ENCODE measurements at regions not wholly inside any gene's neighbourhood (a gene's known extent, or its start where the extent isn't known, plus 50 kb on each side); places are given as distances from the start of the nearest gene placed in this dataset.
"Not testable (repeated sequence)": the region's sequence is repeated elsewhere in the genome, so short reads cannot be mapped to it uniquely, and the experiment has no call there.

GRCh38 chr17:34039759-34040555, 215.1 kb upstream of the CCL2 start:
- not testable (repeated sequence) for DNase-seq

GRCh38 chr17:34045990-34046389, 209.1 kb upstream of the CCL2 start:
- no peak for DNase-seq

- no peak for DNase-seq
Measured at GRCh38 chr17:34051046-34051445, 204.0 kb upstream of the CCL2 start.

GRCh38 chr17:34054495-34054894, 200.6 kb upstream of the CCL2 start:
- no peak for DNase-seq

GRCh38 chr17:34055606-34056005, 199.5 kb upstream of the CCL2 start:
- DNase-seq = no peak

GRCh38 chr17:34059423-34060220, 195.5 kb upstream of the CCL2 start:
- DNase-seq = no peak

GRCh38 chr17:34066528-34066927, 188.6 kb upstream of the CCL2 start:
- no peak for DNase-seq

GRCh38 chr17:34067011-34067410, 188.1 kb upstream of the CCL2 start:
- DNase-seq = no peak

GRCh38 chr17:34068571-34068970, 186.5 kb upstream of the CCL2 start:
- DNase-seq = no peak

GRCh38 chr17:34070712-34071111, 184.4 kb upstream of the CCL2 start:
- DNase-seq = no peak

- no peak for DNase-seq
Measured at GRCh38 chr17:34071886-34072420, 183.1 kb upstream of the CCL2 start.

- DNase-seq = no peak
Measured at GRCh38 chr17:34075076-34075475, 180.0 kb upstream of the CCL2 start.

- no peak for DNase-seq
Measured at GRCh38 chr17:34076743-34077631, 178.1 kb upstream of the CCL2 start.

- DNase-seq = no peak
Measured at GRCh38 chr17:34081269-34081668, 173.8 kb upstream of the CCL2 start.

- no peak for DNase-seq
Measured at GRCh38 chr17:34082404-34082803, 172.7 kb upstream of the CCL2 start.

GRCh38 chr17:34089042-34089441, 166.0 kb upstream of the CCL2 start:
- not testable (repeated sequence) for DNase-seq

- no peak for DNase-seq
Measured at GRCh38 chr17:34090593-34090992, 164.5 kb upstream of the CCL2 start.

- DNase-seq = no peak
Measured at GRCh38 chr17:34091975-34092374, 163.1 kb upstream of the CCL2 start.

- no peak for DNase-seq
Measured at GRCh38 chr17:34095106-34095505, 160.0 kb upstream of the CCL2 start.

GRCh38 chr17:34098699-34099098, 156.4 kb upstream of the CCL2 start:
- no peak for DNase-seq

GRCh38 chr17:34099859-34100515, 155.1 kb upstream of the CCL2 start:
- DNase-seq = no peak

- no peak for DNase-seq
Measured at GRCh38 chr17:34107019-34107418, 148.1 kb upstream of the CCL2 start.
